A673 (cell line): ENCODE measurements at regions not wholly inside any gene's neighbourhood (a gene's known extent, or its start where the extent isn't known, plus 50 kb on each side); places are given as distances from the start of the nearest gene placed in this dataset.

Experiments
- CTCF ChIP-seq: fragments of 300-800, 200-600 bp; sonication (generic); conservative IDR thresholded peaks from 2 replicates; pipeline ENCODE4 v1.5.1; 2017; ENCODE audit warnings: low read depth, mild to moderate bottlenecking, antibody characterized with exemption, low read length, moderate library complexity, mixed read lengths
- EZH2 ChIP-seq: fragments of 200-600 bp; sonication (generic); IDR thresholded peaks from 2 replicates; pipeline ENCODE4 v1.6.1; 2017; ENCODE audit warnings: borderline replicate concordance, low read depth, mild to moderate bottlenecking, mixed read lengths, antibody characterized with exemption, low read length; ENCODE audit not compliant: poor library complexity, severe bottlenecking

GRCh38 chr11:92409956-92410355 is 185.3 kb downstream of the FAT3 start:
- TF ChIP-seq CTCF = no peak
- TF ChIP-seq EZH2 = no peak
